ENCODE measurements at regions not wholly inside any gene's neighbourhood (a gene's known extent, or its start where the extent isn't known, plus 50 kb on each side); places are given as distances from the start of the nearest gene placed in this dataset.

GRCh38 chr7:84529480-84530205 is 335.1 kb upstream of the SEMA3A start:
- H3K27ac ChIP-seq: no peak overlapping the region
- no peaks in the 10 kb centered on the region for H3K4me1 ChIP-seq (ENCODE audit: low read depth)
- DNase-seq (ENCODE audit: low read depth in 1 of 2, low spot score in 1 of 2): peak in 1 of 2 donors; percentile 74
- no peaks in the 10 kb centered on the region for H3K27me3 ChIP-seq
- no peak overlapping the region for H3K4me3 ChIP-seq
- H3K36me3 ChIP-seq: no peaks in the 10 kb centered on the region
- H3K9me3 ChIP-seq (ENCODE audit: low read depth): no peaks in the 10 kb centered on the region
- no peak for TF ChIP-seq CTCF (IDR thresholded peaks at IDR 0.05; ENCODE audit: low read depth, low read length)

- TF ChIP-seq CTCF (IDR thresholded peaks at IDR 0.05; ENCODE audit: low read depth, low read length): no peak
- H3K27me3 ChIP-seq: no peaks in the 10 kb centered on the region
- H3K4me3 ChIP-seq: no peak overlapping the region
- H3K9me3 ChIP-seq (ENCODE audit: low read depth): no peaks in the 10 kb centered on the region
- H3K36me3 ChIP-seq: no peaks in the 10 kb centered on the region
- H3K27ac ChIP-seq: no peak overlapping the region
- no peak for DNase-seq (ENCODE audit: low read depth in 1 of 2, low spot score in 1 of 2)
- no peaks in the 10 kb centered on the region for H3K4me1 ChIP-seq (ENCODE audit: low read depth)
These were observed 334.3 kb upstream of the SEMA3A start for GRCh38 chr7:84528756-84529479.

DNA sequence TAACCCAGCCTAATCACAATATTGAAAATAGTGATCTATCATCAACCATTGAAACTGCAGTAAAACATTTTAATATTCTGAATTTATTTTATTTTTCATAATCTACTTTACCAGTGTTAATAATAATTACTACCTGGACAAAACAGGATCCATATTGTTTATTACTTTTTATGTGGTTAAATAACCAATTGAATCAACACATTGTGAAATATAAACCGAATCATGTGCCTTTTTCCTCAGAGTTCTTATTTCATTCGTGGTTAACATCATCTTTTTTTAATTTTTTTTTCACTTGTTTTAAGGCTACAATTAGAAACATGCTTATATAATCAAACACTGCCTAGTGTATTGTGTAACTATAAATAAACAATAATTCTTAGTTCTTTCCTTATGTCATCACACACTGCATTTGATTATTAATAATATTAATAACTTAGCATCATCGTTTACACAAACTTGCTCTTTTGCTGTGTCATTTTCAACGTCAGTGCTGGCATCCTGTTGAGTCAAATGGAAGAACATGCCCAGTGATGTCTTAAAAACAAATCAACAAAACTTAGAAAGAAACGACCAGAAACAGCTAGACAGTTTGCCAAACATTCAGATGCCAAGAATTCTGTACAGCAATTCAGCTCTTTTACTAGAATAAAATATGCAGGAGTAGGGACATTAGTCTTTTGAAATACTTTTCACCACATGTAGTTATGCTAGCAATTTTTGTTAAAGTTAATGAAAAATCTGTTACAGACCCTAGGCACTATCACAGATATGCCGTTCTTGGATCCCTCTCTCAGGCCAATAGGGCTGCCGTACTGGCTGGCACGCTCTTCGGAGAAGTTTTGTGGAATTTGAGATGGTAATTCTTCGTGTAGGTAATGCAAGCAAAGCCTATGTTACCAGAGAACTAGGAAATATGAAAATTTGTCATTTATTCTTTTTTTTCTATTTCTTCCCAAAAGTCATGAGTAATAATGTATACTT is 330.4 kb upstream of the SEMA3A start:
- Histone ChIP-seq H3K27ac (no peak overlapping the region), H3K27me3 (no peaks in the 10 kb centered on the region), H3K4me3 (no peak overlapping the region), H3K9me3 (ENCODE audit: low read depth) (no peaks in the 10 kb centered on the region), H3K4me1 (ENCODE audit: low read depth) (no peaks in the 10 kb centered on the region), H3K36me3 (no peaks in the 10 kb centered on the region)
- no peak for TF ChIP-seq CTCF (IDR thresholded peaks at IDR 0.05; ENCODE audit: low read depth, low read length)
- DNase-seq (ENCODE audit: low read depth in 1 of 2, low spot score in 1 of 2): peak in 1 of 2 donors; percentile 73

DNA sequence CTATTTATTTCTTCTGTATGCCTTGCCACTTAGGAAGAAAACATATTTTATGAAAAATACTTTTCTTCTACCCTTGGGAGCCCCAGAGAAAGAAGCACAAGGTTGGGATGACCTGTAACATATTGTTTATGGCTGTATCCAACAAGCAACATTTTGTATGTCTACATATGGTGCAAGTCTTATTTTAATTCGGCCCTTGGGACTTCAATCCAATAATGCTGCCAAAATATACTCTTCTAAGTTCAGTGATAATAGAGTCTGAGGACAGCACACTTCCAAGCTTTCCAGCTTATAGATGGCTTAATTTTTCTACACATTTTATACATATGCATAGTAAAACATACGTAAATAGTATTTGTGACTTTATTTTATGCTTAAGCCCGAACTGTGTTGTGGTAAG is 318.5 kb upstream of the SEMA3A start:
- DNase-seq (ENCODE audit: low read depth in 1 of 2, low spot score in 1 of 2): no peak
- Histone ChIP-seq H3K27ac (no peak overlapping the region), H3K36me3 (no peaks in the 10 kb centered on the region), H3K9me3 (ENCODE audit: low read depth) (no peaks in the 10 kb centered on the region), H3K4me3 (no peak overlapping the region), H3K27me3 (no peaks in the 10 kb centered on the region), H3K4me1 (ENCODE audit: low read depth) (no peaks in the 10 kb centered on the region)
- TF ChIP-seq CTCF (IDR thresholded peaks at IDR 0.05; ENCODE audit: low read depth, low read length): no peak

DNA sequence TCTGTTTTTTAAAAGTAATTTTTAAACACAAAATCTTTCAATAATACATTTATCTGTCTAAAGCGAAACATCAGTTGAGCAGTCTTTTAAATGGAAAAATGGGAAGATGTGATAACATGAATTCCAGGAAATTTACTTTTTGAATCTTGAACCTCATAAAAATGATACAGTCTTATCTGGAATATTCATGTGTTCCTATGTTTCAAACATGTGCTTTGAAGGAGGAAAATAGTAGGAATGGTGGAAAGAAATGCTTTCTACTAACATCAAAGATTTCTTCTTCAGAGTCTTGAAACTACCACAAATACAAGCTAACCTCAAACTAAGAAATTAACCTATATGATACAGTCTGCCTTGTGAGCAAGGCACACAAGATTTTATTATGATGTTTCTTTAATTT is 317.5 kb upstream of the SEMA3A start:
- no peak for DNase-seq (ENCODE audit: low read depth in 1 of 2, low spot score in 1 of 2)
- H3K27me3 ChIP-seq: no peaks in the 10 kb centered on the region
- no peaks in the 10 kb centered on the region for H3K9me3 ChIP-seq (ENCODE audit: low read depth)
- H3K27ac ChIP-seq: no peak overlapping the region
- no peaks in the 10 kb centered on the region for H3K4me1 ChIP-seq (ENCODE audit: low read depth)
- no peak overlapping the region for H3K4me3 ChIP-seq
- no peak for TF ChIP-seq CTCF (IDR thresholded peaks at IDR 0.05; ENCODE audit: low read depth, low read length)
- H3K36me3 ChIP-seq: no peaks in the 10 kb centered on the region
